NCI-H187 treated with DMSO at 0.1 percent for 48 hours (cell line): ENCODE measurements at regions not wholly inside any gene's neighbourhood (a gene's known extent, or its start where the extent isn't known, plus 50 kb on each side); places are given as distances from the start of the nearest gene placed in this dataset.

Source experiments
- DNase-seq: peaks from one replicate; lab custom pipeline; 2025; lab: John Stamatoyannopoulos, UW

DNA sequence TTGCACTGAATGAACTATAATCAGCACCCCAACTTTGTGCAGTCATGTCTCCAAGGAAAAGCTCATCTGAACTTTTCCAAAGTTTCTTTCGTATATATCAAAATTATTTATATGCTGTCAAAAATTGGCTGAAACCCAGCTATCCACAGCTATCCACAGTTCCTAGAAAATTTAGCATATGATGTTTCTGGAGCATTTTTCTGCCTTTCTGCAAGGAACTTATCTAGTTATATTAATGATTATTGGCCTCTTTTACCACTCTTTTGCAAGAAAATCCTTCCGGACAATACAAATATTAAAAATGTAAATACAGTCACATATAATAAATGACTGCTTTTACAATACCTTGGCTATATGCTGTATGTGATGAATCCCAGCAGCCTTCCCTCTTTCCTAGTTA, 270.2 kb downstream of the TMEM167A start:
- DNase-seq: no peak

DNA sequence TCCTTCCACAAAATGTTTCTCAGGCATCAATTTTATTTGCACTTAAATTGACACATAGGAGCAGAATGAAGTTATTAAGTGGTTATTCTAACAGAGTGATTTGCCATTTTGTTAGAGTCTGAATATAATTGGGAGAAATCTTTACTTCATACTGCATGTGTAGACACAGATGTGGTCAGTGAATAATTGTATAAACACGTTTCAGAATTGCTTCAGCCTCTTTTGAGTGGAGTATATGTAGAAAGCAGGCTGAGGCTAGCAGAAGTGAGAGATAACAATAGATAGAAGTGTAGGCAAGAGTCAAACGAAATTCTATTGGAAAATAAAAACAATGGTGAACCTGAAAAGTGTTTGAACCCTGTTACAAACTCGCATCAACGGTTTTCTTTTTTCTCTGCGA, 270.7 kb downstream of the TMEM167A start:
- no peak for DNase-seq

DNA sequence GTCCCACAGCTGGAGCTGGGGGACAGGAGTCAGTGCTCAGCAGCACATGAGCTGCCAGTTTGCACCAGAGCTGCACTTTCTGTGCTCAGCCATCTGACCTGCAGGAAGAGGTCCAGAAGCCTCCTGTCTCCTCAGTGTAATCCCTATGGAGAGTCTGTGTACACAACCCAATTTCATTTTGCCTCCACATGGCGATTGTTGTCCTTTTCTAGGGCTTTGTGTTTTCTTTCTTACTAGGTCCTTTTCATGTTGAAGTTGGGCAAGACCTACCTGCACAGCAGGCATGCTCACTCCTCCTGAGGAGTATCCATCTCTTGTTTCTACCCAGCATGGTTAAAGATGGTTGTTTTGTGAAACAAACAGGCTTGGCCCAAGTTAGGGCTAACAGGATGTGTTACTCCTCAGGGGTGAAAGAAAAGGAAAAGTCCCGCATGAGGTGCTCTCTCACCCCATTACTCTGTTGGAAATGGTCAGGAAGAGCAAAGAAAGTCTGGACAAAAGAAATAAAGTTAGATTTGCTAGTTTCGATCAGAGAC, 273.0 kb downstream of the TMEM167A start:
- DNase-seq: no peak

DNA sequence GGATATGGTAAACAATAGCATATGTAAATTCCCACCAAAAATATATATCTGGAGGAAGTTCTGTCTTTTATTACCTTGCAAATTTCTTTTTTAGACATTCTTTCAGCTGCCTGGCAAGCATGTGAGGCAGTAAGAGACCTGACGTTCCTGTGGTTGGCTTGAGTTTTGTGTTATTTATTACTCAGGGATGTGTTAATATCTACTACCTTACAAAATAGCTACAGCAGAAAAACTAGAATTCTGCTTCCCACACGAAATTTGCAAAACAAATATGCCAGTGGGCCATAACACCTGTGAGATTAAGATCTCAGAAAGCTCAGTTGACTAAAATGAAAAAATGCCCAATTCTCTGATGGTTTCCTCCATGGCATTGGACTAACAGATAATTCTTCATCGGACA, 274.2 kb downstream of the TMEM167A start:
- no peak for DNase-seq

DNA sequence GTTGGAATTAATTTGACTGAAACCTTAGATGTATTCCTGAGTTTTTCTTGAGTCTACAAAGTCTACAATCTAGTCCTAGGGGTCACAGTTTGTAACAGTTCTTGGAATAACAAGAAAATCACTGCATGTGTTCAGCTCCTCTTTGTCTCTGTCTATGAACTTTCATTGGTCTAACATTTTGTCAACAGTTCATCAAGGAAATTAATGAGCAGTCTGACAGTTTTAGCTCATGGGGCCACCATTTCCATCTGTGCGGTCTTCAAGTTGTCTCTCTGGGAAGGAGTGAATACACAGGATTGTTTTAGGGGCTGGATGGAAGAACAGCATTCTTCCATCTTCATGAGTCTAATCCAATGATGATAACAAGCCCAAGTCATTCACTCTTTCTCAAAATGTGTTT, 276.4 kb downstream of the TMEM167A start:
- DNase-seq: no peak

DNA sequence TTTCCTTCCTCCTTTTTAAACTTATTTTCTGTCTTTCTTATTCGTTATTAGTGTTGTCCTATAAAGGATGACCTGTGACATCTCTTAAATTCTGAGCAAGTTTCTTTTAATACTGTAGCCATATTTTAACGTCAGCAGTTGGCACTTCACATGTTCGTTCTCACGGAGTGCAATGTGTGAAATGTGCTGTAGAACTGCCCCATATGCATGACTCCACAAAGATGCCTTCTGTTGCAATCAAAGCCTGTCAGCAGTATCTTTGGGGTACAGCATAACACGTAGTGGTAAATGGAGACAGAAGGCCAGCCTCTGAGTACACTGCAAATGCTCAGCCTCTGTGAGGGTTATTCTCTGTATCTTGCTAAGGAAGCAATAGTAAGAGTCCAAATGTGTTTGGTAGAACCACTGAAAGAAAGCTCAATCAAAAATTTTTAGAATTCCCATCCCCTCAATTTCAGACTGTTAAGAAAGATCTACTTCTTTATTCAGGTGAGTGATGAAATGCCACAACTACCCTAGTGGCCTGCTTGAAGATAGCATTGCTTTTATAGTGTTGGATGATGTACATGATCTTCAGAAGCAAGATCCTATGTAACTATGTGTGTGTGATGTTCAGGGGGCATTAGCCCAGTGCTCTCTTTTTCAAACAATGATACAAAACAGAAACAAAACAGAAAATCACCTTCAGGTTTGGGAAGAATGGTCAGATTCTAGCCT, 277.7 kb downstream of the TMEM167A start:
- DNase-seq: no peak

DNA sequence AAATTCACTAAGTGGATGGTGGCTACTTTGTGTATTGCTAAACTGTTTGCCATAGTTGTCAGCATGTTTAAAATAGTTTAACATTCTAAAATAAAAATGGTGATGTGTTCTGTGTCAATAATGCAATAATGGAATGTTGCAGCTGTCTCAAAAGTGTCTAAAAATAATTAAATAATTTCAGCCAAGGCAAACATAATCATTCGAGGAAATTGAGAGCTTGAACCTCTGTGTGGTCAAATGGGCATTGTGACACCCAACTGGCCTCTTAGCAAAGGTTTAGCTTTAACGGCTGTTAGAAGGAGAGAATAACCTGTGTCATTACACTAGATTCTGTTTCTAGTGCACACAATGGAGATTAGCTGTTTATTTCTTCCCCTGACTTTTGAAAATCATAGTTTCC, 278.5 kb downstream of the TMEM167A start:
- DNase-seq: no peak

DNA sequence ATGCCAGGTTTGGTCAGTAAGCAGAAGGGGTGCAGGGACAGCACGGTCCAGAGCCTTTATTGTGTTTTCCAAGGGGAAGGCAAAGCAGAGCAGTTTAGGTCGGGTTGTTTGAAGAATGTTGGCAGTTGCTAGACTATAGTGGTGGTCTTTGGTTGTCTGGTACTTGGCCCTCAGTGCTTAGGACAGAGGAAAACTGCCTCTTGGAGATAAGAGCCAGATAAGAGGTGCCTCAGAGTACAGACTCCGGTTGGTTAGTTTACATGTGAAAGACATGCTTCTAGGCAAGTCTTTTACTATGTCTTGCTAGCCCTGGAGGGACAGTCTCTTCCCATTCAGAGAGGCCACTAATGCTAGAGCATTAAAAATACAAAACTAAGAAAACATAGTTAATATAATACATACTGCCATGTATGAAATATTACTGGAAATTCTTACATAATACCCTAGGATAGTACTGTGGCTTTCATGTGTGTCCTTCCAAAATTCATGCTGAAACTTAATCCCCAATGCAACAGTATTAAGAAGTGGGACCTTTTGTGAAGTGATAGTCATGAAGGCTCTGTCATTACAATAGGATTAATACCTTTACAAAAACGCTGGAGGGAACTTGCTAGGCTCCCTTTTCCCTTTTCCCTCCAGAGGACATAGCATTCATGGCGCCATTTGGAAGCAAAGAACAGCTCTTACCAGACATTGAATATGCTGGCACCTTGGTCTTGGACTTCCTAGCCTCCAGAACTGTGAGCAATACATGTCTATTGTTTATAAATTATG, 280.4 kb downstream of the TMEM167A start:
- no peak for DNase-seq

DNA sequence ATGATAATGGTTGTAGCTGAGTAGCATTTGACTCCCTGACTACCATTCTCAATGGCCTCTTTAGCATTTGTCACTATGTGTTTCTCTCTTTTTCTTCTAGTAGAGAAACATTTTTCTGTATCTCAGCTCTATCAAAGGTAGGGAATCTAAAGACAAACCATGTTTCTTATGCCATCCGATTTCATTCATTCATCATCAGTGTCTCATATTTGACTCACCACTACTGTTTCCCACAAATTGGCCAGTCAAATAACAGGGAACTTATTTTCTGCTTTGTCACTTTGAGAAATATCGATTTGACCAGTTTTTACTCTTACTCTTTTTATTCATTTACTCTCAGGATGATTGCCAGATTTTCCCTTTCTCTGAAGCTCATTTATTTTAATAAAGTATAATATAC, 282.3 kb downstream of the TMEM167A start:
- no peak for DNase-seq

DNA sequence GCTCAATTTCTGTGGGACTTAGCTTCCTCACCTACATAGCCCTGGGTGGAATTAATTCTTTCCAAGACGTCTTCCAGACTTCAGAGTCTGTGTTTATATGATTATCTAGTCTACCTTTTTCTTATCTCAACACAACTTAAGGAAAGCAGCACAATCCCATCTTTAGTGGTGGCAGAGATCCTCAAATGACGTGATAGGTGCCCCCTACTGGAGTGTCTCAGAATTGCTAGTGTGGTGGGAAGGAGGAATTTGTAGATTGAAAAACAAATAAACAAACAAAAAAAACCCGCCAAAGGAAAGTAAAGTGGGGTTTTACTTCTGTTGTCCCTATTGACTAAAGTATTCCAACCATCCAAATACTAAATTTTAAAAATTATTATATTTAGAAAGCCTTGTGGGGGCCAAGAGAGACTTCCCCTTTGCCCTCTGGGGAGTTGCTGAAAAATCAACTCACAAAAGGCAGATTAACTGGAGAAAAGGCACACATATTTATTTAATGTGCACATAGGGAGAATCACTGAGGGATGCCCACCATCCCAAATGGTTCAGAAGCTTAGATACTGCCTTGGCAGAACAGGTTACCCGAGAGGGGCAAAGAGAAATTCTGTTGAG, 283.3 kb downstream of the TMEM167A start:
- no peak for DNase-seq

DNA sequence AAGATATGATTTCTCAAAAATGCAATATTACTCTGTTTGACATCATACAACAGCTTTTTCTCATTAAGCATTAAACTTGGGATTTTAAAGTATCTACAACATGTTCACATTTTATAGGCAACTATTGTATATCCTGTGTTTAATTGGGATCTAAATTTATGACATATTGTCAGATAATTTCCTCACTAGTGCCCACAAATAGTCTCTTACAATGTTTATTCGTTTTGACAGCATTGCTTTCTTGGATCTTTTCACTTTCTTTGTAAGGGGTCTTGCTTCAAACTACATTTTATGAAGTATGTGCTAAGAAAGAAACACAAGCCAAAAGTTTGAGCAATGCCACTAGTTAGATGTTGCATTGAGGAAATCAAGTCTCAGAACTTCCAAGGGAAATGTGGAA, 285.1 kb downstream of the TMEM167A start:
- no peak for DNase-seq

DNA sequence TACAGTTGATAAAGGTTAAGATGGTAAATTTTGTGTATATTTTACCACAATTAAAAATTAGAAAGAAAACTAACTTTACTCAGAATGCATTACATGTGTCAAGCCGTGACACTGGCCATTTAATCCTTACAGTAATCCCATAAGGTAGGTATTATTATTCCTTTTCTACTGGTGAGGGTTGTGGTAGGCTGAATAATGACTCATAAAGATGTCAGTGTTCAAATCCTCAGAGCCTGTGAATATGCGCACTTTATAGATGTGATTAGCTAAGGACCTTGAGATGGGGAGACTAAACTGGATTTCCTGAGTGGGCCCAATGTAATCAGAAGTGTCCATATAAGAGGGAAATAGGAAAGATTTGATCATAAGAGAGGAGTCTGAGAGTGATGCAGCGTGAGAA, 288.1 kb downstream of the TMEM167A start:
- no peak for DNase-seq

DNA sequence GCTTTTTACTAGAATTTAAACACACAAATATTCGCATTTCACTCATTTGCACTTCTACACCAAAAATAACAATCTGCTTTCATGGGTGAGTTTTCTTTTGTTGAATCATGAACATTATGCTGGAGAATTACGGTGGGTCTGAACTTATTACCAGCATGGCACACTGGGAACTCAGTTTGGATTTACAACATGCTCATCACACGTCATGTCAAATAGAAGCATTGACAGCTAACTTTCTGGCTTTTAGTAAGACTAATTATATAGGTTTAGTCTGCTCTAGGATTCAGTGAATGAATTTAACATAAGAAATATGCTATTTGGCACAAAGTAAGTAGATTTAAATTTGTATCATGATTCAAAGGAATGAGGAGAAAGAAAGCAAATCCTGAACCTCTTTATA, 290.4 kb downstream of the TMEM167A start:
- no peak for DNase-seq

DNA sequence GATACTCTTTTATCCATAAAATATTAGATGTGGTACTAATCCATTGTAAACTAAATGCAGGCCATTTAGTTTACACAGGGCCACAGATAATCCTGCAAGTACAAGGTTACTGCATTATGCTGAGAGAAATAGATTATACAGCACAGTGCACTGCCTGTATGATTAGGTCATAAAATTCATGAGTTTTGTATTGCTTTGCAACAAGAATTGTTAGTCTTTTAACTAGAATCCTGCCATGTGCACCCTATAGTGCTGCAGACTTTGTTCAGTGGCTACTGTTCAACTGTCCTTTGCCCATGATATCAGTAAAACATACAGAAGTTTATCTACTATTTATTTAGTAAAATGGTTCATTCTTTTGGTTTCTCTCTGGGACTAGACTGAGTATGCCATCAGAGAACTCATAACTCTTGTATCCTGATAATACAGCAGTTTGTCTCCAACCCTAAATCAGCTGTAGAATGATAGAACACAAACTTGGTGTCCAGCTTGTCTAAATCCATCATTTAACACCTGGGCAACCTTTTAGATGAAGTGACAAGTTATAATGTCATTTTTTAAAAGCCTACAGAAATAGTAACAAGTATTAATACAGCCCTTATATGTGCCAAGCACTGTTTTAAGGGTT, 291.2 kb downstream of the TMEM167A start:
- no peak for DNase-seq

DNA sequence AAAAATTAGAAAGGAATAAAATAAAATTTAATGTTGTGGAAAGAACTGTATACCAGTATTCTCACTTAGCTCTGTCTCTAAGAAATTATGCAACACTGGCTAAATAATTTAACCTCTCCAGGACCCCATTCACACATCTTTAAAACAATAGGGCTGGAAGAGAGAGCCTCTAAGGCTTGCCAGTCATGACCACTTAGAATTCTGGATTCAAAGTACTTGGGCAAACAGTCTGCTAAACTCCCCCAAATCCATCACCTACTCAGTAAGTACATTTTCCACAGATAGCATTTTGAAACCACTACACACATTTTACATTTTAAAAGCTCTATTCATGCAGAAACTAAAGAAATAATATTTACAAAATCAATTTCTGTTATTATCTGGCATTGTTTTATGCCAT, 291.7 kb downstream of the TMEM167A start:
- DNase-seq: no peak

DNA sequence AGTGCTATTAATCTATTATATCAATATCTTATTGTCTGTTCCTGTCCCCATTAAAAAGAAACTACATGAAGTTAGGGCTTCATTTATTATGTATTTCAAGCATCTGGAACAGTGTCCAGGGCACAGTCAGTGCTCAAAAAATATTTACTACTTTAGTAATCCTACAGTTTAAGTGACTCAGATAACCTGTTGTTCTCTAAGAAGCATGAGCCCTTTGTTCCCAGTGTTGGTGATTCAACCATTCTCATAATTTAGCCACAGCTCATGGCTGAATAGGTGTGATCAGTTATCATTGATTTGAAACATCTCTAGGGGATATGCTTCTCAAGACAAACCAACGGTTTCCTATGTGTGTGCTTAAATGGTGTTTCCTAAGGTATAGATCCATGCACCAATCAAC, 292.7 kb downstream of the TMEM167A start:
- no peak for DNase-seq

DNA sequence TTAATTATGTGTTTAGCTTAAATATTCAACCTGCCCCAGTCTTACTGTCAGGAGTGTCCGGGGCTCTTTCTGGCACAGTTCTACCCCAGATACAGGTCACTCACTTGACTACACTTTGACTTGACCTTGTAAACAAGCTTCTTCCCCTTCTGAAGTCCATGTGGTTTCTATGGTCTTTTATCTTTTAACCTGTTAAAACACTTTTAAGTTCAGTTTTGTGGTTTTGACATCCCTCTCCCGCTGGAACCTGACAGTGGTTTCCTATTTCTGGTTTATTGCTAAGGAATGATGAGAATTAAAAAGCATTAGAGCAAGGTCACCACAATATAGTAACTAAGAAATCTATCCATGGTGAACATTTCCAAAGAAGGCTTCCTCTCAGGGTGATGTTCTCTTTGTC, 300.1 kb downstream of the TMEM167A start:
- no peak for DNase-seq

DNA sequence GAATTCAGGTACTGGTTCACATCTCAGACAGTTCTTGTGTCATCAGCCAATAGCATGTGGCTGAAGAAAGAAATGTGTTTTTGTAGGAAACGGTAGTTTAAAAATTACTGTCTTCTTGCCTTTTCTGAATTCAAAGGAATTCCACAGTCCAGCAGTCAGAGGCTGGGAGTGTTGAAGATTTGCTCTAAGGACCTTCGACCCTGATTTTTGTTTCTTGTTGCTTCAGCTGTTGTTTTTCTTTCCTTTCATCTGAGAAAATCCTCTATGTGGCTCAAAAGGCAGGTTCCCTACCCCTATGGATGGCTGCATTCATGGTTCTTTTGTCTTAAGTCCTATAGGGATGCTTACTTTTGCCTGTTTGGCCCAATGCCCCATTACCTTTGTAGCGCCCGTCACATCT, 304.9 kb downstream of the TMEM167A start:
- DNase-seq: no peak

DNA sequence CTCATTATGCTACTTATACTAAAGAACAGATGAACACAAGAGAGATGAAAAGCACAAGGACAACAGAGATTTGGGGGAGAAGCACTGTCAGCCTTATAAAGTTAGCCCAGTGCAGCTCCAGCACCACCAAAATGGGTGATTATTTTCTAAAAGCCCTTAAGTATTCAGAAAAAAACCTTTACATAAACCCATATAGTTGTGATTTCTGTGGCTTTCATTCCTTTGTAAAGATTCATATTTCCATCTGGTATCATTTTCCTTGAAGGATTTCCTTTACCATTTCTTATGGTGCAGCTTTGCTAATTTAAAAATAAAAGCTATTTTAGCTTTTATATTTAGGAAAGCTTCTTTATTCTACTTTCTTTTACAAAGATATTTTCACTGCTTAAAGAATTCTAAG, 311.0 kb downstream of the TMEM167A start:
- no peak for DNase-seq

DNA sequence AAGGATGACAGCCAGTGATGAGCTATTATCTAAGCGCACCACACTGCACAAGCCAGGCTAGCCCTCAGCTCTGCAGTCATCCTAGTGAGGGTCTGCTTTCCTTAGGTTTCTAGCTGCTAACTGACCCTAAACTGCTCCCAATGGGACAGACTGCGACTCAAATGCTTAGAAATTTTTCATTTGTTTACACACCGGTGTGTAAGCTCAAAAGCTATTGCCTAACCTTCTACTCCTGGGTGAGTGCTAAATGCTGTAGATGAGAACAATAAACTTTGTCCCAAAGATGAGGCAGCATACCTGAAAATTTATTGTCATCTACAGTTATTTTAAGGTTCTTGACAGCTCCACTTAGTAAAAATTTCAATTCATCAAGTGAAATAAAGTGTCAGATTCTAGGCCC, 311.4 kb downstream of the TMEM167A start:
- no peak for DNase-seq

DNA sequence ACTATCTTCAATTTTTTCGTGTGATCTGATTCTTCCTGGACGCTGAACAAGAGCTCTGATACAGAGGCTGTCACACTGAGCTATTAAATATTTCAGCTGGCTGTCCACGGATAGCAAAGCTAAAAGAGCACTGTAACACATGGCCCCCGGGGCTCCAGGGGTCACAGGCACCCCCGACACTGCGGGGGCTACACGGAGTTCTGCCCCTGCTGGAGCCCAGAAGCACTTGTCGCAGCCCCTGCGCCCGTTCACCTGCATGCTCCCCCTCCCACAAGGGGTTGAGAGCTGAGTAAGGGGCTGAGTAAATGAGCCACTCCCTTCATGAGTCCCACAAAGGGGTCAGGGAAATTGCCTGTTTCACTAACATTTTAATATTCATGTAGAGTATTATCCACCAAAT, 316.3 kb downstream of the TMEM167A start:
- DNase-seq: no peak

DNA sequence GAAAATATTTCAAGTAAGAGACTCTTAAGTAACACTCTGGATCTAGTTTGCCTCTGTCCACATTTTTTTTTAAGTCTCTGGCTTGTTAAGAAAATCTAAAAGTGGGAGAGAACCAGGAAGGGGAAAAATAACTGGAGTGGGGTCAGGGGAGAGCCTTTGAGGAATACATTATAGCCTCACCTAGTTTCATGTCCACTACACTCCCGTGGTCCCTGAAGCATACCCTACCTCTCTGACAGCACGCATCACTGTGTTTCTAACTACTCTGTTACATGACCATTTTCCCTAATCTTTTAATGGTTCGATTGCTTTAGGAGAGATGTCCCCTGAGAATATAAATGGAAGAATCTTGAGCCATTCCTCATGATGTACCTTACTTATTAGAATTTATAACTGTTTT, 318.3 kb downstream of the TMEM167A start:
- DNase-seq: no peak

DNA sequence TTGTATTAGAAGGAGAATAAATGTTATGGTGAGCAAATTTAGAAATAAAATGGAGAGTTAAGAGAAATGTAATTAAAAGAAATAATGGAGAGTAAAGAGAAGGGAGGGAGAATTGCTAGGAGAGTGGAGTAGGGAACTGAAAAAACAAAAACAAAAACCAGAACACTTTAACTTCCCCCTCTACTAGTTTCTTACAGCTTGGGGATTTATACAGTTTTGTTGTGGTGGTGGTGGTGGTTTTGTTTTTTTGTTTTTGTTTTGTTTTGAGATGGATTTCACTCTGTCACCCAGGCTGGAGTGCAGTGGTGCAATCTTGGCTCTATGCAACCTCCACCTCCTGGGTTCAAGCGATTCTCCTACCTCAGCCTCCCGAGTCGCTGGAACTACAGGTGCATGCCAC, 322.4 kb downstream of the TMEM167A start:
- no peak for DNase-seq
